H1 (cell line): ENCODE measurements at regions not wholly inside any gene's neighbourhood (a gene's known extent, or its start where the extent isn't known, plus 50 kb on each side); places are given as distances from the start of the nearest gene placed in this dataset.

Experiments
- CTCF ChIA-PET: fragments of 300-600 bp; sonication (Branson Sonifier 250); formaldehyde crosslinking; loops from one replicate; lab custom pipeline; 2021; ENCODE audit not compliant: partially characterized antibody; lab: Charles Lee
- POLR2A ChIA-PET: fragments of 300-600 bp; sonication (Branson Sonifier 250); formaldehyde crosslinking; loops from one replicate; lab custom pipeline; 2021; ENCODE audit warnings: inconsistent platforms; ENCODE audit not compliant: partially characterized antibody; lab: Charles Lee
- DNase-seq, 2 experiments: peaks; one replicate each; pipeline versions ENCODE4 v3.0.0 to v3.0.0-alpha.2; 2010 to 2022; ENCODE audit warnings: low spot score in 2 of 2, low read depth in 1 of 2, mixed read lengths in 1 of 2
- FAIRE-seq: peaks from 2 replicates; lab custom pipeline; 2011; peaks lifted over from hg19 to GRCh38; lab: Jason Lieb, UNC
- H2AFZ ChIP-seq: 2 replicates; pipeline ENCODE4 v1.8.1; 2012; ENCODE audit warnings: low read length, inconsistent platforms
- H2AK5ac ChIP-seq: 2 replicates; pipeline ENCODE4 v1.6.1; 2013; ENCODE audit warnings: low read depth, low read length
- H2BK120ac ChIP-seq: replicated peaks from 2 replicates; pipeline ENCODE3; 2013; ENCODE audit warnings: low read depth, low read length, inconsistent platforms
- H2BK12ac ChIP-seq: 2 replicates; pipeline ENCODE4 v1.6.1; 2013; ENCODE audit warnings: low read depth, low read length
- H2BK15ac ChIP-seq: 2 replicates; pipeline ENCODE4 v1.6.1; 2013; ENCODE audit warnings: low read length
- H2BK20ac ChIP-seq: 2 replicates; pipeline ENCODE4 v1.6.1; 2013; ENCODE audit warnings: low read length
- H2BK5ac ChIP-seq: 2 replicates; pipeline ENCODE4 v1.6.1; 2013; ENCODE audit warnings: low read depth, low read length
- H3K14ac ChIP-seq: 2 replicates; pipeline ENCODE4 v1.6.1; 2013; ENCODE audit warnings: inconsistent platforms; ENCODE audit not compliant: insufficient read length
- H3K18ac ChIP-seq: 2 replicates; pipeline ENCODE4 v1.6.1; 2013; ENCODE audit warnings: low read length; ENCODE audit errors: extremely low read depth
- H3K23ac ChIP-seq: 2 replicates; pipeline ENCODE4 v1.6.1; 2013; ENCODE audit warnings: inconsistent platforms; ENCODE audit not compliant: insufficient read length
- H3K23me2 ChIP-seq: 2 replicates; pipeline ENCODE4 v1.6.1; 2013; ENCODE audit warnings: low read depth, low read length
- H3K27ac ChIP-seq: 2 replicates; pipeline ENCODE4 v1.6.1; 2011; ENCODE audit warnings: low read depth, low read length, inconsistent platforms
- H3K27me3 ChIP-seq, 4 experiments: replicated peaks in 1 of 4; 1 replicate in 1 of 4; 2 replicates in 3 of 4; pipeline versions ENCODE4 v1.6.1 to v1.8.1; 2011 to 2013; ENCODE audit warnings: low read length in 3 of 4, mild to moderate bottlenecking in 3 of 4, inconsistent platforms in 2 of 4, mixed read lengths in 2 of 4, moderate library complexity in 1 of 4; ENCODE audit not compliant: control insufficient read depth in 3 of 4, insufficient read depth in 3 of 4; ENCODE audit errors: extremely low read depth in 1 of 4
- H3K36me3 ChIP-seq, 4 experiments: 2 replicates each; pipeline versions ENCODE4 v1.6.1 to v1.8.1; 2011 to 2013; ENCODE audit warnings: mild to moderate bottlenecking in 4 of 4, low read length in 3 of 4, moderate library complexity in 2 of 4, control low read depth in 1 of 4, inconsistent platforms in 1 of 4; ENCODE audit not compliant: insufficient read depth in 4 of 4, control insufficient read depth in 2 of 4
- H3K4ac ChIP-seq: replicated peaks from 2 replicates; pipeline ENCODE3; 2013; ENCODE audit warnings: low read length, low read depth, mixed read lengths, inconsistent platforms; ENCODE audit not compliant: insufficient read length
- H3K4me1 ChIP-seq, 4 experiments: replicated peaks in 1 of 4; 1 replicate in 1 of 4; 2 replicates in 3 of 4; pipeline versions ENCODE4 v1.6.1 to v1.8.1; 2011 to 2013; ENCODE audit warnings: low read length in 3 of 4, inconsistent platforms in 2 of 4, mixed read lengths in 1 of 4; ENCODE audit not compliant: insufficient read depth in 4 of 4, control insufficient read depth in 3 of 4
- H3K4me2 ChIP-seq, 2 experiments: 2 replicates each; pipeline versions ENCODE4 v1.6.1 to v1.8.1; 2011 to 2013; ENCODE audit warnings: low read depth in 2 of 2, low read length in 2 of 2, control low read depth in 1 of 2, inconsistent platforms in 1 of 2, mild to moderate bottlenecking in 1 of 2; ENCODE audit not compliant: insufficient read depth in 1 of 2
- H3K4me3 ChIP-seq, 4 experiments: fragments of 200-600, 300-600 bp in 1 of 4; sonication (generic), shearing (Covaris generic), sonication (Bioruptor Twin) in 1 of 4; 2 replicates each; pipeline versions ENCODE4 v1.5.1 to v1.8.1; 2011 to 2016; ENCODE audit warnings: low read length in 4 of 4, low read depth in 3 of 4, control low read depth in 2 of 4, inconsistent platforms in 2 of 4, mild to moderate bottlenecking in 2 of 4, mixed read lengths in 1 of 4, moderate library complexity in 1 of 4; ENCODE audit not compliant: insufficient read depth in 2 of 4; ENCODE audit errors: extremely low read depth in 1 of 4
- H3K56ac ChIP-seq: replicated peaks from 2 replicates; pipeline ENCODE3; 2013; ENCODE audit warnings: low read depth, mild to moderate bottlenecking, mixed read lengths, low read length, inconsistent platforms; ENCODE audit not compliant: insufficient read length
- H3K79me1 ChIP-seq: 2 replicates; pipeline ENCODE4 v1.6.1; 2013; ENCODE audit warnings: low read depth, low read length, control low read depth
- H3K79me2 ChIP-seq, 2 experiments: 2 replicates each; pipeline versions ENCODE4 v1.6.1 to v1.8.1; 2012 to 2013; ENCODE audit warnings: low read length in 2 of 2, mild to moderate bottlenecking in 2 of 2, inconsistent platforms in 1 of 2; ENCODE audit not compliant: insufficient read depth in 2 of 2, control insufficient read depth in 1 of 2
- H3K9ac ChIP-seq, 4 experiments: replicated peaks in 1 of 4; 1 replicate in 1 of 4; 2 replicates in 3 of 4; pipeline versions ENCODE4 v1.6.1 to v1.8.1; 2011 to 2013; ENCODE audit warnings: low read depth in 3 of 4, low read length in 3 of 4, control low read depth in 2 of 4, mild to moderate bottlenecking in 2 of 4, moderate library complexity in 2 of 4, inconsistent platforms in 1 of 4; ENCODE audit errors: extremely low read depth in 1 of 4
- H3K9me3 ChIP-seq, 2 experiments: 2 replicates each; pipeline versions ENCODE4 v1.6.1 to v1.8.1; 2012 to 2013; ENCODE audit warnings: mild to moderate bottlenecking in 2 of 2, moderate library complexity in 2 of 2, control low read depth in 1 of 2, inconsistent platforms in 1 of 2, low read depth in 1 of 2, low read length in 1 of 2, mixed read lengths in 1 of 2; ENCODE audit not compliant: insufficient read depth in 2 of 2
- H4K20me1 ChIP-seq, 2 experiments: replicated peaks in 1 of 2; 2 replicates each; pipeline versions ENCODE3 to v1.8.1; 2011 to 2013; ENCODE audit warnings: inconsistent platforms in 2 of 2, low read length in 2 of 2, mild to moderate bottlenecking in 1 of 2; ENCODE audit not compliant: insufficient read depth in 2 of 2, control insufficient read depth in 1 of 2
- H4K5ac ChIP-seq: 2 replicates; pipeline ENCODE4 v1.6.1; 2013; ENCODE audit warnings: low read length, low read depth, mixed read lengths, inconsistent platforms; ENCODE audit not compliant: insufficient read length
- H4K8ac ChIP-seq: 2 replicates; pipeline ENCODE4 v1.8.0; 2013; ENCODE audit warnings: mild to moderate bottlenecking, moderate library complexity, low read length, inconsistent platforms; ENCODE audit not compliant: insufficient read depth; ENCODE audit errors: extremely low read depth
- H4K91ac ChIP-seq: replicated peaks from 2 replicates; pipeline ENCODE3; 2013; ENCODE audit warnings: low read length, mixed read lengths, inconsistent platforms; ENCODE audit not compliant: insufficient read length
- ASH2L ChIP-seq: fragments of 200-600, 300-600 bp; sonication (generic); IDR thresholded peaks from one replicate; pipeline ENCODE4 v1.7.1; 2017; ENCODE audit warnings: low read length
- CREB1 ChIP-seq: IDR thresholded peaks from 2 replicates; pipeline ENCODE4 v1.6.1; 2012; ENCODE audit warnings: inconsistent platforms
- GABPA ChIP-seq: IDR thresholded peaks from 2 replicates; pipeline ENCODE4 v1.6.1; 2011; ENCODE audit warnings: mild to moderate bottlenecking, low read length, moderate library complexity, borderline replicate concordance; ENCODE audit not compliant: insufficient read depth
- NRF1 ChIP-seq: IDR thresholded peaks from 2 replicates; pipeline ENCODE4 v1.6.1; 2011; ENCODE audit warnings: mild to moderate bottlenecking, low read depth, low read length, improper control_type of control experiment
- RAD21 ChIP-seq, 2 experiments: IDR thresholded peaks in 1 of 2; conservative IDR thresholded peaks in 1 of 2; 2 replicates each; pipeline ENCODE4 v1.6.1; 2011; ENCODE audit warnings: low read depth in 2 of 2, low read length in 2 of 2, improper control_type of control experiment in 1 of 2, inconsistent platforms in 1 of 2, mild to moderate bottlenecking in 1 of 2, moderate library complexity in 1 of 2
- SIN3A ChIP-seq, 2 experiments: IDR thresholded peaks in 1 of 2; conservative IDR thresholded peaks in 1 of 2; 2 replicates each; pipeline ENCODE4 v1.6.1; 2011 to 2012; ENCODE audit warnings: low read length in 2 of 2, improper control_type of control experiment in 1 of 2, low read depth in 1 of 2, mild to moderate bottlenecking in 1 of 2
- SP2 ChIP-seq: IDR thresholded peaks from 2 replicates; pipeline ENCODE4 v1.6.1; 2012; ENCODE audit warnings: mild to moderate bottlenecking, low read length, inconsistent platforms
- SUZ12 ChIP-seq: fragments of 200-600 bp; sonication (generic); IDR thresholded peaks from 2 replicates; pipeline ENCODE4 v1.6.1; 2012; ENCODE audit warnings: mild to moderate bottlenecking, inconsistent platforms, low read length, moderate library complexity, mixed read lengths
- TCF12 ChIP-seq: IDR thresholded peaks from 2 replicates; pipeline ENCODE4 v1.6.1; 2011; ENCODE audit warnings: low read depth, mild to moderate bottlenecking, low read length
- ZNF274 ChIP-seq: IDR thresholded peaks from 2 replicates; pipeline ENCODE4 v1.7.0; 2012; ENCODE audit warnings: low read length, borderline replicate concordance; ENCODE audit errors: extremely low read depth
- WGBS, 2 experiments: shearing (Covaris generic) in 1 of 2; methylation state at CpG; one replicate each; pipeline versions ENCODE4 v1.1.6 to v1.1.7; 2013 to 2015; ENCODE audit warnings: low lambda C conversion rate in 2 of 2, mixed read lengths in 2 of 2, inconsistent platforms in 1 of 2, low coverage in 1 of 2, missing lambda C conversion rate in 1 of 2; ENCODE audit not compliant: insufficient replicate concordance in 2 of 2, insufficient coverage in 1 of 2, insufficient read length in 1 of 2; ENCODE audit errors: extremely low coverage in 1 of 2, missing lambda C conversion rate in 1 of 2; 5-methylcytosine and 5-hydroxymethylcytosine counted together

DNA sequence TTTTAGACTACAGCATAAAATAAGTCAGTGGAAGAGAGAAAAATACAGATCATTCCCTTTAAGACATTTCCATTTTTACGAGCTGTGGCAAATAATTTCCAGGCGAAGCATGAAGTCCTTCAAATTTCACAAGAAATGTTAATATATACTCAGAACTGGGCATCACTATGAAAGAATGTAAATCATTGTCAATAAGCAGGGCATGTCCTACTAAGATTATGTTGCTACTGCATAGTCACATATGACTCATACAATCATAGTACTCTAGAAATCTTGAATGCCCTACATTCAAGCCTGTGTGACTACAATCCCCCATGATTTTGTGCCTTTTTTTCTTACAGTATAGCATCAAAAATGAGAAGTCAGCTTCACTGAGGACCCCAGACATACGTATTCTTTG lies 485.2 kb upstream of the FTMT start:
- no peak overlapping the region for H3K23ac ChIP-seq
- no peak overlapping the region for H3K4me3 ChIP-seq
- no peak overlapping the region for H4K91ac ChIP-seq
- H3K23me2 ChIP-seq, result no peaks in the 10 kb centered on the region
- H2BK12ac ChIP-seq, result no peak overlapping the region
- ChIA-PET POLR2A (no interaction called here), CTCF (interaction anchor here (0.6 kb wide), 3 partner anchors 12 to 30 kb away, joined by 3 read pairs; no protein-coding TSS in a partner anchor)
- no peak overlapping the region for H2BK15ac ChIP-seq
- no peak overlapping the region for H3K4ac ChIP-seq
- no peaks in the 10 kb centered on the region for H3K36me3 ChIP-seq
- no peak overlapping the region for H4K5ac ChIP-seq
- H3K9me3 ChIP-seq, result no peaks in the 10 kb centered on the region
- H3K79me1 ChIP-seq, result no peaks in the 10 kb centered on the region
- H3K4me2 ChIP-seq, result no peak overlapping the region
- no peak overlapping the region for H2BK20ac ChIP-seq
- no peak for TF ChIP-seq SP2
- TF ChIP-seq ASH2L, result no peak
- TF ChIP-seq GABPA, result no peak
- no peak for TF ChIP-seq NRF1
- no peak for TF ChIP-seq SIN3A (conservative IDR thresholded peaks at IDR 0.05 in 1 of 2, IDR thresholded peaks at IDR 0.05 in 1 of 2; ENCODE audit: low read depth in 1 of 2, low read length in 2 of 2)
- no peak for TF ChIP-seq ZNF274
- TF ChIP-seq SUZ12, result no peak
- TF ChIP-seq RAD21 (IDR thresholded peaks at IDR 0.05 in 1 of 2, conservative IDR thresholded peaks at IDR 0.05 in 1 of 2; ENCODE audit: low read depth in 2 of 2, low read length in 2 of 2), result no peak
- TF ChIP-seq TCF12, result no peak
- no peak for TF ChIP-seq CREB1
- H3K79me2 ChIP-seq, result no peaks in the 10 kb centered on the region
- H2AFZ ChIP-seq, result no peak overlapping the region
- H2AK5ac ChIP-seq, result no peak overlapping the region
- H3K27ac ChIP-seq, result no peak overlapping the region
- FAIRE-seq (no peak), DNase-seq (no peak)
- H3K27me3 ChIP-seq, result no peaks in the 10 kb centered on the region
- no peak overlapping the region for H3K18ac ChIP-seq
- H4K8ac ChIP-seq, result no peak overlapping the region
- no peak overlapping the region for H2BK5ac ChIP-seq
- H3K14ac ChIP-seq, result no peak overlapping the region
- no peak overlapping the region for H3K9ac ChIP-seq
- H4K20me1 ChIP-seq, result no peaks in the 10 kb centered on the region
- no peak overlapping the region for H2BK120ac ChIP-seq
- no peak overlapping the region for H3K56ac ChIP-seq
- 89% methylated on average over 3 of the region's 3 CpGs; no CpG with 5 or more reads in 1 of the 2 experiments for WGBS, 2 experiments
- peaks cover 0 to 2% (median 0%) of the 10 kb centered on the region in 4 experiments; a peak in 1 of 7 replicates for H3K4me1 ChIP-seq
